Smooth muscle cell (in vitro differentiated cells): ENCODE measurements at regions not wholly inside any gene's neighbourhood (a gene's known extent, or its start where the extent isn't known, plus 50 kb on each side); places are given as distances from the start of the nearest gene placed in this dataset.

Experiments
- DNase-seq: peaks from one replicate; lab custom pipeline; 2025; ENCODE audit not compliant: unreplicated experiment; lab: John Stamatoyannopoulos, UW
- H2AFZ ChIP-seq: fragments of 200-600 bp; sonication (generic); 2 replicates; pipeline ENCODE4 v1.6.0; 2016; ENCODE audit warnings: antibody characterized with exemption, low read depth, mild to moderate bottlenecking
- H3F3A ChIP-seq: fragments of 200-600 bp; sonication (generic); 2 replicates; pipeline ENCODE4 v1.6.0; 2017; ENCODE audit warnings: antibody characterized with exemption, low read depth
- H3K27ac ChIP-seq: fragments of 200-600 bp; sonication (generic); 2 replicates; pipeline ENCODE4 v1.5.1; 2016; ENCODE audit warnings: low read depth, mild to moderate bottlenecking
- H3K27me3 ChIP-seq: fragments of 200-600 bp; sonication (generic); 2 replicates; pipeline ENCODE4 v1.6.1; 2016; ENCODE audit warnings: low read depth, mild to moderate bottlenecking
- H3K36me3 ChIP-seq: fragments of 200-600 bp; sonication (generic); 2 replicates; pipeline ENCODE4 v1.5.1; 2016; ENCODE audit warnings: low read depth
- H3K4me1 ChIP-seq: fragments of 200-600 bp; sonication (generic); 2 replicates; pipeline ENCODE4 v1.5.1; 2016; ENCODE audit warnings: low read depth
- H3K4me2 ChIP-seq: fragments of 200-600 bp; sonication (generic); 2 replicates; pipeline ENCODE4 v1.6.0; 2016; ENCODE audit warnings: mild to moderate bottlenecking
- H3K4me3 ChIP-seq: fragments of 200-600 bp; sonication (generic); 2 replicates; pipeline ENCODE4 v1.5.1; 2016; ENCODE audit warnings: mild to moderate bottlenecking
- H3K79me2 ChIP-seq: fragments of 200-600 bp; sonication (generic); 2 replicates; pipeline ENCODE4 v1.6.0; 2016; ENCODE audit warnings: low read depth, mild to moderate bottlenecking
- H3K9ac ChIP-seq: fragments of 200-600 bp; sonication (generic); 2 replicates; pipeline ENCODE4 v1.6.0; 2016; ENCODE audit warnings: low read depth
- H3K9me3 ChIP-seq: fragments of 200-600 bp; sonication (generic); replicated peaks from 2 replicates; pipeline ENCODE4 v1.5.1; 2016; ENCODE audit warnings: low read depth
- H4K20me1 ChIP-seq: fragments of 200-600 bp; sonication (generic); 2 replicates; pipeline ENCODE4 v1.6.0; 2016; ENCODE audit warnings: low read depth
- CTCF ChIP-seq: fragments of 200-600 bp; sonication (generic); IDR thresholded peaks from 2 replicates; pipeline ENCODE4 v1.5.1; 2017; ENCODE audit warnings: borderline replicate concordance, mild to moderate bottlenecking, antibody characterized with exemption; ENCODE audit not compliant: insufficient read depth, poor library complexity, severe bottlenecking
- WGBS: methylation state at CpG from one replicate; pipeline ENCODE4 v1.1.7; 2016; ENCODE audit warnings: low lambda C conversion rate; 5-methylcytosine and 5-hydroxymethylcytosine counted together

- Histone ChIP-seq H3K4me1 (no peaks in the 10 kb centered on the region), H3K36me3 (no peaks in the 10 kb centered on the region), H3K4me3 (no peak overlapping the region), H2AFZ (no peak overlapping the region), H3K4me2 (no peak overlapping the region), H3K9ac (no peak overlapping the region), H3K79me2 (no peaks in the 10 kb centered on the region), H4K20me1 (no peaks in the 10 kb centered on the region), H3K9me3 (no peaks in the 10 kb centered on the region), H3K27me3 (no peaks in the 10 kb centered on the region), H3F3A (no peaks in the 10 kb centered on the region), H3K27ac (no peak overlapping the region)
- WGBS, result 71% methylated on average over 4 of the region's 4 CpGs
- no peak for TF ChIP-seq CTCF
- no peak for DNase-seq
These were observed 298.0 kb upstream of the DMRT1 start for GRCh38 chr9:543478-543877.

- no peak for TF ChIP-seq CTCF
- no peaks in the 10 kb centered on the region for H3K27me3 ChIP-seq
- no peaks in the 10 kb centered on the region for H4K20me1 ChIP-seq
- H3F3A ChIP-seq, result no peaks in the 10 kb centered on the region
- H3K4me1 ChIP-seq, result no peaks in the 10 kb centered on the region
- no peak overlapping the region for H3K9ac ChIP-seq
- H2AFZ ChIP-seq, result no peak overlapping the region
- H3K9me3 ChIP-seq, result no peaks in the 10 kb centered on the region
- H3K36me3 ChIP-seq, result no peaks in the 10 kb centered on the region
- H3K79me2 ChIP-seq, result no peaks in the 10 kb centered on the region
- H3K27ac ChIP-seq, result no peak overlapping the region
- 93% methylated on average over 7 of the region's 7 CpGs for WGBS
- no peak for DNase-seq
- no peak overlapping the region for H3K4me2 ChIP-seq
- no peak overlapping the region for H3K4me3 ChIP-seq
These were observed 296.0 kb upstream of the DMRT1 start for GRCh38 chr9:545480-545879.

- Histone ChIP-seq H4K20me1 (no peaks in the 10 kb centered on the region), H3K4me1 (no peaks in the 10 kb centered on the region), H3F3A (no peaks in the 10 kb centered on the region), H3K27ac (no peak overlapping the region), H2AFZ (no peak overlapping the region), H3K79me2 (no peaks in the 10 kb centered on the region), H3K9me3 (no peaks in the 10 kb centered on the region), H3K4me3 (no peak overlapping the region), H3K36me3 (no peaks in the 10 kb centered on the region), H3K4me2 (no peak overlapping the region), H3K9ac (no peak overlapping the region), H3K27me3 (no peaks in the 10 kb centered on the region)
- TF ChIP-seq CTCF, result no peak
- 75% methylated on average over 3 of the region's 3 CpGs for WGBS
- no peak for DNase-seq
These were observed 295.3 kb upstream of the DMRT1 start for GRCh38 chr9:546235-546634.

- no peaks in the 10 kb centered on the region for H3F3A ChIP-seq
- 15% methylated on average over 3 of the region's 3 CpGs for WGBS
These were observed 294.7 kb upstream of the DMRT1 start for GRCh38 chr9:546797-547223.

More at GRCh38 chr9:546797-547223, 294.7 kb upstream of the DMRT1 start:
- DNase-seq, result no peak
- Histone ChIP-seq H3K79me2 (no peaks in the 10 kb centered on the region), H3K36me3 (no peaks in the 10 kb centered on the region), H3K4me3 (peak overlapping the region; percentile 28), H4K20me1 (no peaks in the 10 kb centered on the region), H3K4me2 (peak overlapping the region; percentile 72), H3K4me1 (no peaks in the 10 kb centered on the region), H3K9me3 (no peaks in the 10 kb centered on the region), H3K27me3 (no peaks in the 10 kb centered on the region), H2AFZ (peak overlapping the region; percentile 19), H3K9ac (no peak overlapping the region), H3K27ac (no peak overlapping the region)
- TF ChIP-seq CTCF, result peak; percentile 15
